ENCODE measurements at regions not wholly inside any gene's neighbourhood (a gene's known extent, or its start where the extent isn't known, plus 50 kb on each side); places are given as distances from the start of the nearest gene placed in this dataset.

- no peak overlapping the region for H3K4me3 ChIP-seq
- no peaks in the 10 kb centered on the region for H3K36me3 ChIP-seq
- no peak for TF ChIP-seq CTCF (IDR thresholded peaks at IDR 0.05)
- H3K27ac ChIP-seq = no peak overlapping the region
- intact Hi-C loops (cut with DNase I) = no loop called here
- DNase-seq = no peak
- no peak for ATAC-seq
- no peaks in the 10 kb centered on the region for H3K9me3 ChIP-seq
- no peaks in the 10 kb centered on the region for H3K4me1 ChIP-seq
- no peaks in the 10 kb centered on the region for H3K27me3 ChIP-seq
- 74 to 83% methylated on average over 1 of the region's 1 CpG for WGBS, 2 donors
- FAIRE-seq = no peak
These were observed 126.5 kb downstream of the MRPS30 start for GRCh38 chr5:44935262-44935661.

- ATAC-seq (peak in 1 of 4 donors; percentile 17), FAIRE-seq (no peak), DNase-seq (peak in 1 of 6 donors; percentile 15)
- H3K9me3 ChIP-seq = no peaks in the 10 kb centered on the region
- intact Hi-C loops (cut with DNase I) = no loop called here
- no peaks in the 10 kb centered on the region for H3K36me3 ChIP-seq
- WGBS, 2 donors = 46 to 47% methylated on average over 2 of the region's 2 CpGs
- H3K4me3 ChIP-seq = no peak overlapping the region
- H3K27me3 ChIP-seq = no peaks in the 10 kb centered on the region
- no peaks in the 10 kb centered on the region for H3K4me1 ChIP-seq
- no peak for TF ChIP-seq CTCF (IDR thresholded peaks at IDR 0.05)
- no peak overlapping the region for H3K27ac ChIP-seq
These were observed 127.1 kb downstream of the MRPS30 start for GRCh38 chr5:44935871-44936270.

- H3K27ac ChIP-seq = no peak overlapping the region
- no peak overlapping the region for H3K4me3 ChIP-seq
- DNase-seq (no peak), ATAC-seq (no peak), FAIRE-seq (no peak)
- H3K4me1 ChIP-seq = no peaks in the 10 kb centered on the region
- no peaks in the 10 kb centered on the region for H3K9me3 ChIP-seq
- H3K27me3 ChIP-seq = no peaks in the 10 kb centered on the region
- no peaks in the 10 kb centered on the region for H3K36me3 ChIP-seq
- 45 to 51% methylated on average over 4 of the region's 4 CpGs for WGBS, 2 donors
- no peak for TF ChIP-seq CTCF (IDR thresholded peaks at IDR 0.05)
- intact Hi-C loops (cut with DNase I) = no loop called here
These were observed 133.8 kb downstream of the MRPS30 start for GRCh38 chr5:44942524-44943001.

GRCh38 chr5:44943647-44944046 is 134.9 kb downstream of the MRPS30 start:
- Histone ChIP-seq H3K4me1 (no peaks in the 10 kb centered on the region), H3K36me3 (no peaks in the 10 kb centered on the region), H3K27ac (no peak overlapping the region), H3K27me3 (no peaks in the 10 kb centered on the region), H3K9me3 (no peaks in the 10 kb centered on the region), H3K4me3 (no peak overlapping the region)
- ATAC-seq = no peak
- TF ChIP-seq CTCF (IDR thresholded peaks at IDR 0.05) = no peak
- intact Hi-C loops (cut with DNase I) = no loop called here
- DNase-seq = no peak
- WGBS, 2 donors = 70 to 81% methylated on average over 2 of the region's 2 CpGs
- no peak for FAIRE-seq

- intact Hi-C loops (cut with DNase I) = no loop called here
- no peak for TF ChIP-seq CTCF (IDR thresholded peaks at IDR 0.05)
- Histone ChIP-seq H3K27me3 (no peaks in the 10 kb centered on the region), H3K27ac (no peak overlapping the region), H3K4me1 (no peaks in the 10 kb centered on the region), H3K36me3 (no peaks in the 10 kb centered on the region), H3K4me3 (no peak overlapping the region), H3K9me3 (no peaks in the 10 kb centered on the region)
- DNase-seq = no peak
- WGBS, 2 donors = 75 to 84% methylated on average over 1 of the region's 1 CpG
- no peak for ATAC-seq
- no peak for FAIRE-seq
These were observed 137.0 kb downstream of the MRPS30 start for GRCh38 chr5:44945743-44946142.

Data from pancreas (tissue), 10 donors.